ENCODE measurements at regions not wholly inside any gene's neighbourhood (a gene's known extent, or its start where the extent isn't known, plus 50 kb on each side); places are given as distances from the start of the nearest gene placed in this dataset.

GRCh38 chr4:56241500-56241899 is 145.8 kb downstream of the AASDH start:
- ATAC-seq (peak in 1 of 2 experiments; percentile 39; a peak in 1 of 6 replicates), DNase-seq (ENCODE audit: low read depth in 1 of 2, low spot score in 1 of 2) (peak in 1 of 2 experiments; percentile 1), FAIRE-seq (no peak)
- ChIA-PET POLR2A (interaction anchor here (0.5 kb wide), 1 partner anchor 133 kb away, joined by 3 read pairs; no protein-coding TSS in a partner anchor), CTCF (no interaction called here)
- TF ChIP-seq SMC3 (IDR thresholded peaks at IDR 0.05) (no peak), CBX8 (IDR thresholded peaks at IDR 0.05) (no peak), EHMT2 (IDR thresholded peaks at IDR 0.05; ENCODE audit: low read depth) (no peak), CHD4 (IDR thresholded peaks at IDR 0.05; ENCODE audit: borderline replicate concordance) (no peak), NR3C1 (IDR thresholded peaks at IDR 0.05) (no peak), JUN (IDR thresholded peaks at IDR 0.05) (no peak), RNF2 (IDR thresholded peaks at IDR 0.05; ENCODE audit: borderline replicate concordance, low read depth) (no peak), POLR2AphosphoS2 (conservative IDR thresholded peaks at IDR 0.05; ENCODE audit: low read length) (no peak), EP300 (IDR thresholded peaks at IDR 0.05) (no peak), E2F6 (IDR thresholded peaks at IDR 0.05; ENCODE audit: borderline replicate concordance, low read depth) (no peak), MAZ (IDR thresholded peaks at IDR 0.05; ENCODE audit: borderline replicate concordance, low read depth, low read length) (no peak), ZFP36 (IDR thresholded peaks at IDR 0.05; ENCODE audit: borderline replicate concordance, partially characterized antibody) (no peak), RFX5 (IDR thresholded peaks at IDR 0.05) (no peak), NFE2L2 (conservative IDR thresholded peaks at IDR 0.05; ENCODE audit: low read length) (no peak), CBX2 (IDR thresholded peaks at IDR 0.05; ENCODE audit: borderline replicate concordance, low read depth) (no peak), POLR2A (IDR thresholded peaks at IDR 0.05; ENCODE audit: low read length) (no peak)
- Histone ChIP-seq H3K4me2 (peak overlapping the region; percentile 52), H3K27ac (no peak overlapping the region; a peak in 1 of 6 replicates), H3K4me3 (no peak overlapping the region), H3K4me1 (peaks cover 8% of the 10 kb centered on the region; the same call in 2 of the 3 replicates), H3K9me3 (no peaks in the 10 kb centered on the region)
- WGBS (ENCODE audit: missing lambda C conversion rate): 32% methylated on average over 6 of the region's 6 CpGs

- peak overlapping the region; percentile 52; the same call in 2 of the 3 replicates for H3K4me2 ChIP-seq
- ATAC-seq: peak in 1 of 2 experiments; percentile 38; a peak in 1 of 6 replicates
- H3K27ac ChIP-seq: 0 out of 6 replicates have a peak overlapping the region, but pooled peaks of 1 of the 2 experiments have one; percentile 1
- WGBS (ENCODE audit: missing lambda C conversion rate): 73% methylated on average over 7 of the region's 7 CpGs
- CTCF ChIA-PET: no interaction called here
- H3K9me3 ChIP-seq: no peaks in the 10 kb centered on the region
- no peak for TF ChIP-seq ATOH8 (CRISPR knock-in tag; IDR thresholded peaks at IDR 0.05; ENCODE audit: low read depth)
- TF ChIP-seq ZSCAN20 (CRISPR knock-in tag; IDR thresholded peaks at IDR 0.05): no peak
- peaks cover 8% of the 10 kb centered on the region; the same call in 2 of the 3 replicates for H3K4me1 ChIP-seq
- POLR2A ChIA-PET: interaction anchor here (0.5 kb wide), 1 partner anchor 134 kb away, joined by 3 read pairs; no protein-coding TSS in a partner anchor
- no peak overlapping the region for H3K4me3 ChIP-seq
- no peak for DNase-seq (ENCODE audit: low read depth in 1 of 2, low spot score in 1 of 2)
- no peak for FAIRE-seq
Observed at GRCh38 chr4:56240554-56241174, 146.6 kb downstream of the AASDH start.

GRCh38 chr4:56238251-56238650 is 149.0 kb downstream of the AASDH start:
- no peak for ATAC-seq
- Histone ChIP-seq H3K4me2 (no peak overlapping the region), H3K9me3 (no peaks in the 10 kb centered on the region), H3K4me1 (peaks cover 6% of the 10 kb centered on the region; the same call in 1 of the 3 replicates), H3K27ac (no peak overlapping the region), H3K4me3 (no peak overlapping the region)
- TF ChIP-seq CHD4 (IDR thresholded peaks at IDR 0.05; ENCODE audit: borderline replicate concordance) (no peak), HDAC2 (IDR thresholded peaks at IDR 0.05) (no peak), ZNF302 (CRISPR knock-in tag; IDR thresholded peaks at IDR 0.05) (no peak), KDM5A (IDR thresholded peaks at IDR 0.05) (no peak), E2F6 (IDR thresholded peaks at IDR 0.05; ENCODE audit: borderline replicate concordance, low read depth) (no peak), MYC (IDR thresholded peaks at IDR 0.05; ENCODE audit: borderline replicate concordance, low read length) (no peak)
- no peak for DNase-seq (ENCODE audit: low read depth in 1 of 2, low spot score in 1 of 2)
- FAIRE-seq: no peak
- 84% methylated on average over 3 of the region's 3 CpGs for WGBS (ENCODE audit: missing lambda C conversion rate)
- POLR2A ChIA-PET: no interaction called here
- CTCF ChIA-PET: no interaction called here

Data from A549 (cell line).